Spinal cord (tissue), 9 donors: ENCODE measurements at regions not wholly inside any gene's neighbourhood (a gene's known extent, or its start where the extent isn't known, plus 50 kb on each side); places are given as distances from the start of the nearest gene placed in this dataset.

Experiments used
- DNase-seq, 6 donors: peaks; one replicate each; pipeline versions ENCODE4 v3.0.0 to v3.0.0-alpha.2; 2013 to 2015; ENCODE audit warnings: low spot score in 6 of 6, low read depth in 4 of 6
- H3K27ac ChIP-seq: one replicate; pipeline ENCODE4 v1.5.1; 2013; ENCODE audit warnings: low read depth, low read length, control low read depth
- H3K27me3 ChIP-seq: one replicate; pipeline ENCODE4 v1.6.1; 2013; ENCODE audit warnings: low read length; ENCODE audit not compliant: control insufficient read depth, insufficient read depth
- H3K36me3 ChIP-seq: one replicate; pipeline ENCODE4 v1.6.1; 2013; ENCODE audit warnings: low read length; ENCODE audit not compliant: control insufficient read depth, insufficient read depth
- H3K4me1 ChIP-seq: one replicate; pipeline ENCODE4 v1.6.1; 2013; ENCODE audit warnings: low read length; ENCODE audit not compliant: control insufficient read depth, insufficient read depth
- H3K4me3 ChIP-seq: one replicate; pipeline ENCODE4 v1.5.1; 2013; ENCODE audit warnings: low read depth, low read length, control low read depth
- H3K9me3 ChIP-seq: one replicate; pipeline ENCODE4 v1.6.1; 2013; ENCODE audit warnings: low read length; ENCODE audit not compliant: control insufficient read depth, insufficient read depth
- WGBS: methylation state at CpG from one replicate; pipeline ENCODE4 v1.1.5; 2013; ENCODE audit warnings: missing lambda C conversion rate; ENCODE audit not compliant: insufficient coverage; 5-methylcytosine and 5-hydroxymethylcytosine counted together
- donor health status: healthy.

- H3K4me1 ChIP-seq, result no peaks in the 10 kb centered on the region
- no peaks in the 10 kb centered on the region for H3K27me3 ChIP-seq
- 100% methylated on average over 1 of the region's 1 CpG for WGBS
- H3K4me3 ChIP-seq, result no peak overlapping the region
- no peak for DNase-seq
- H3K27ac ChIP-seq, result no peak overlapping the region
- no peaks in the 10 kb centered on the region for H3K36me3 ChIP-seq
- H3K9me3 ChIP-seq, result no peaks in the 10 kb centered on the region
Observed at GRCh38 chr3:21117370-21117769, 633.6 kb downstream of the ZNF385D start.

GRCh38 chr3:21109056-21109455 is 642.0 kb downstream of the ZNF385D start:
- Histone ChIP-seq H3K9me3 (no peaks in the 10 kb centered on the region), H3K36me3 (no peaks in the 10 kb centered on the region), H3K27ac (no peak overlapping the region), H3K4me3 (no peak overlapping the region), H3K4me1 (no peaks in the 10 kb centered on the region), H3K27me3 (no peaks in the 10 kb centered on the region)
- no CpG with 5 or more reads among the region's 3 CpGs for WGBS
- peak in 1 of 6 donors; percentile 30 for DNase-seq

DNA sequence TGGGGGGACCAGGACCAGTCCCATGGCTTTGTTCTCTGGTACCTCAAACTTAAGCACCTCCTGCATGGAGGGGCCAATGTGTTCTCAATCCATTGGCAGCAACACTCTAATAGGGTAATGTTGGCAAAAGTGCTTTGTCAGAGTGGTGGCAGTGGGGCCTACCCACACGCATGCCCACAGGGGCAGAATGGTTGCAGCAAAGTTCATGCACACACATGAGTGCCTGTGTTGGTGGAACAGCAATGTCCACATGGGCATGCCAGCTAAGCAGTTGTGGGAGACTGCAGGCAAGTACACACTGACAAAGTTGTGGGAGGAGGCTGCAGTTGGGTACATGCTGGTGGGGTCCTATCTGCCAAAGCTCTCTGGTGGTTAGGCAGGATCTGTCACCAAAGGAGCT is 645.2 kb downstream of the ZNF385D start:
- Histone ChIP-seq H3K27ac (no peak overlapping the region), H3K36me3 (no peaks in the 10 kb centered on the region), H3K4me1 (no peaks in the 10 kb centered on the region), H3K9me3 (peaks cover 1% of the 10 kb centered on the region), H3K27me3 (no peaks in the 10 kb centered on the region), H3K4me3 (no peak overlapping the region)
- no peak for DNase-seq
- 100% methylated on average over 1 of the region's 1 CpG for WGBS

- no peaks in the 10 kb centered on the region for H3K27me3 ChIP-seq
- DNase-seq, result no peak
- H3K9me3 ChIP-seq, result peaks cover 1% of the 10 kb centered on the region
- H3K36me3 ChIP-seq, result no peaks in the 10 kb centered on the region
- H3K4me1 ChIP-seq, result no peaks in the 10 kb centered on the region
- no CpG with 5 or more reads among the region's 6 CpGs for WGBS
- no peak overlapping the region for H3K4me3 ChIP-seq
- no peak overlapping the region for H3K27ac ChIP-seq
Observed at GRCh38 chr3:21100656-21101359, 650.2 kb downstream of the ZNF385D start.

GRCh38 chr3:21094686-21095085 is 656.3 kb downstream of the ZNF385D start:
- no peak for DNase-seq
- 100% methylated on average over 2 of the region's 2 CpGs for WGBS
- Histone ChIP-seq H3K27ac (no peak overlapping the region), H3K36me3 (no peaks in the 10 kb centered on the region), H3K4me3 (no peak overlapping the region), H3K27me3 (no peaks in the 10 kb centered on the region), H3K4me1 (no peaks in the 10 kb centered on the region), H3K9me3 (no peaks in the 10 kb centered on the region)

- Histone ChIP-seq H3K4me3 (no peak overlapping the region), H3K36me3 (no peaks in the 10 kb centered on the region), H3K27me3 (no peaks in the 10 kb centered on the region), H3K27ac (no peak overlapping the region), H3K4me1 (no peaks in the 10 kb centered on the region), H3K9me3 (no peaks in the 10 kb centered on the region)
- DNase-seq, result no peak
- no CpG with 5 or more reads among the region's 1 CpG for WGBS
Observed at GRCh38 chr3:21073561-21073960, 677.4 kb downstream of the ZNF385D start.

DNA sequence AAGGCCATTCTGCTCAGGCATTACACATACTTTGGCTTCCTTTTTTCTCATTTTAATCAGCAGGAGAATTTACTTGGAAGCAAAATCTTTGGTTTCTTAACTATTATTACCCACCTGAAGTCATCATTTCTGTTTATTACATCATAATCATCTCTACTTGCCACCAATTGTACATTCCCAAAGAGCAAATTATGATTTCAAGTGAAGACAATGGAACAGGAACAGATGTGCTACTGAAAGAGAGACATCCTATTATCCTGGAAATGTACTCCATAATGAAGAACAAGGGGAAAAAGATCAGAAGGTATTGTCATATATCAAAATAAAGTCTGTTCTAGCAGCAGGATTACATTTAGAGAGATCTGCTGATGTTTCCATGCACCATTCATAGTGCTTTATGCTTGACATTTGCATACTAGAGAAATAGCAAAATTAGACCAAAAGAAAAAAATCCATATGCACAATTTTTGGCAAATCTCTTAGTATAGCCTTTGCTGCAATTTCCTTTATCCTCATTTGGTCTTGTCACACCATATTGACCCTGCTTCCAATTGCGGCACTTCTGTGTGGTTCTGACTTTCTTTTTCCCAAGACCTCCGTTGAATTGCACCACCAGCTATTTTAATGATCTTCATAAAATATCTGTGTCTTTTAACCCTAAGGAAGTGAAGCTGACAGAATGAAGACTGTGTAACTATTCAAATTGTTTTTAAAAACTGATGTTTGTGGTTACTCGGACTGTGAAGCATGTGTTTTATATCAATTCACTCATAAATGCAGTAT is 683.8 kb downstream of the ZNF385D start:
- H3K4me1 ChIP-seq, result no peaks in the 10 kb centered on the region
- no peak overlapping the region for H3K27ac ChIP-seq
- H3K9me3 ChIP-seq, result no peaks in the 10 kb centered on the region
- peak in 1 of 6 donors; percentile 79 for DNase-seq
- 50% methylated on average over 2 of the region's 3 CpGs for WGBS
- no peak overlapping the region for H3K4me3 ChIP-seq
- H3K36me3 ChIP-seq, result no peaks in the 10 kb centered on the region
- H3K27me3 ChIP-seq, result no peaks in the 10 kb centered on the region

DNA sequence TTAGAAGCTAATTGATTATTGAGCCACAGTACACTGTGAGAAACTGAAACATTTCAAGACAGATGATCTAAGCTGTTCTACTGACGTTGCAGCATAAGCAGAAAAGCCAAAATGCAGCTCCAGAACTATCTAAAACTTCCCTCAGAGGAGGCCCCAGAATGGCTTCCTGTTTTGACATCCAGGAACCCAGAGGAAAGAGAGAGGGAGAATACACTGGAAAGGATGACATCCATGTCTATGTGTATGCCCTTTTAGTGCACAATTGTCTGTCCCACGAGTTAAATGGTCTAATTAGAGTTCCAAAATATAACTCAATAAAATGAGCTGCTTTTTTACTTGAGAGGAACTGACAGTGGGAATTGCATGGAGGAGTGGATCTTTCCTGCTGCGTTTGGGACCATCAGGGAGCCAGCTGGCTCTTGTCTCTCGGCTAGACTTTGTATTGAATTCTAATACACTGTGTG is 688.1 kb downstream of the ZNF385D start:
- H3K36me3 ChIP-seq, result no peaks in the 10 kb centered on the region

DNA sequence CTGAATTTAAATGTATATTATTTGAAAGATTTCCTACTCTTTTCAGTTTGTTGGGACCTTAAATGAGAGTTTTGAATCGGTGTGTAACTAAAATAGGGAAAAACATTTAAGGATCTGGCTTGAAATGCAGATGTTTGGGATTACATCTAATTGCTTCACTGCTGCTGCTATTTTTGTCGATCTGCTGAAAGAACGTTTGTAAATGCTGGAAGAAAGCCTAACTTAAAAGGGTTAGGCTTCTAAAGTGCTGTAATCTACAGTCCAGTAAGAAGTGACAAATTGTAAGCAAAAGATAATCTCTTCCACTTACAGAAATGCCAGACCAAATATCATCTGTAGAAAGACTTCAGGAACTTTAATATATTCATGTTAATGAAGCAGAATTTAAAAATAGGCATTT is 691.6 kb downstream of the ZNF385D start:
- peak in 1 of 6 donors; percentile 4 for DNase-seq
- Histone ChIP-seq H3K27ac (no peak overlapping the region), H3K4me1 (no peaks in the 10 kb centered on the region), H3K9me3 (no peaks in the 10 kb centered on the region), H3K36me3 (no peaks in the 10 kb centered on the region), H3K4me3 (no peak overlapping the region), H3K27me3 (no peaks in the 10 kb centered on the region)
- 94% methylated on average over 3 of the region's 3 CpGs for WGBS

More for the DNA sequence above, 688.1 kb downstream of the ZNF385D start:
- no peaks in the 10 kb centered on the region for H3K27me3 ChIP-seq
- H3K9me3 ChIP-seq, result no peaks in the 10 kb centered on the region
- WGBS, result no CpG with 5 or more reads among the region's 4 CpGs
- H3K27ac ChIP-seq, result peak overlapping the region; percentile 2
- H3K4me1 ChIP-seq, result no peaks in the 10 kb centered on the region
- no peak overlapping the region for H3K4me3 ChIP-seq
- DNase-seq, result peak in 3 of 6 donors; percentile 4 to 18 (median 13)

GRCh38 chr3:21056293-21056692 is 694.7 kb downstream of the ZNF385D start:
- Histone ChIP-seq H3K36me3 (no peaks in the 10 kb centered on the region), H3K27ac (no peak overlapping the region), H3K4me1 (no peaks in the 10 kb centered on the region), H3K9me3 (no peaks in the 10 kb centered on the region), H3K4me3 (no peak overlapping the region), H3K27me3 (no peaks in the 10 kb centered on the region)
- DNase-seq, result no peak
- no CpG with 5 or more reads among the region's 1 CpG for WGBS
